Neuronal stem cell (in vitro differentiated cells): ENCODE measurements at regions not wholly inside any gene's neighbourhood (a gene's known extent, or its start where the extent isn't known, plus 50 kb on each side); places are given as distances from the start of the nearest gene placed in this dataset.

Experiments used
- DNase-seq: peaks from one replicate; pipeline ENCODE4 v3.0.0-alpha.2; 2013; ENCODE audit warnings: low spot score
- H2AFZ ChIP-seq: one replicate; pipeline ENCODE4 v1.6.1; 2013; ENCODE audit warnings: mild to moderate bottlenecking, low read length, inconsistent platforms
- H2AK5ac ChIP-seq: 2 replicates; pipeline ENCODE4 v1.6.1; 2013; ENCODE audit warnings: low read depth, mild to moderate bottlenecking, inconsistent platforms, low read length, moderate library complexity, mixed read lengths
- H2BK120ac ChIP-seq: 2 replicates; pipeline ENCODE4 v1.6.1; 2013; ENCODE audit warnings: low read depth, mild to moderate bottlenecking, inconsistent platforms, low read length, moderate library complexity, mixed read lengths
- H2BK12ac ChIP-seq: one replicate; pipeline ENCODE4 v1.6.1; 2013; ENCODE audit warnings: low read length, inconsistent platforms
- H2BK15ac ChIP-seq: 2 replicates; pipeline ENCODE4 v1.6.1; 2013; ENCODE audit warnings: mild to moderate bottlenecking, low read length, inconsistent platforms, mixed read lengths
- H2BK5ac ChIP-seq: one replicate; pipeline ENCODE4 v1.6.1; 2013; ENCODE audit warnings: inconsistent platforms, mild to moderate bottlenecking, low read length, moderate library complexity
- H3K14ac ChIP-seq: one replicate; pipeline ENCODE4 v1.6.1; 2013; ENCODE audit warnings: low read length, inconsistent platforms
- H3K18ac ChIP-seq: 2 replicates; pipeline ENCODE4 v1.6.1; 2013; ENCODE audit warnings: low read length, inconsistent platforms
- H3K23ac ChIP-seq: 2 replicates; pipeline ENCODE4 v1.6.1; 2013; ENCODE audit warnings: low read depth, mild to moderate bottlenecking, mixed read lengths, low read length, inconsistent platforms; ENCODE audit not compliant: poor library complexity
- H3K27ac ChIP-seq: replicated peaks from 3 replicates; pipeline ENCODE4 v1.5.1; 2013; ENCODE audit warnings: low read length, inconsistent platforms
- H3K27me3 ChIP-seq, 3 experiments: 2 replicates each; pipeline ENCODE4 v1.6.1; 2013; ENCODE audit warnings: low read length in 3 of 3, mild to moderate bottlenecking in 2 of 3, inconsistent platforms in 1 of 3, low read depth in 1 of 3, mixed read lengths in 1 of 3, moderate library complexity in 1 of 3; ENCODE audit not compliant: control insufficient read depth in 3 of 3, insufficient read depth in 3 of 3
- H3K36me3 ChIP-seq, 2 donors: replicated peaks in 1 of 2; 2 replicates each; pipeline ENCODE4 v1.6.1; 2013; ENCODE audit warnings: low read length in 2 of 2; ENCODE audit not compliant: control insufficient read depth in 2 of 2, insufficient read depth in 2 of 2
- H3K4ac ChIP-seq: 2 replicates; pipeline ENCODE4 v1.6.1; 2013; ENCODE audit warnings: inconsistent platforms, mild to moderate bottlenecking, low read length, moderate library complexity
- H3K4me1 ChIP-seq, 2 donors: 1 replicate in 1 of 2; 2 replicates in 1 of 2; pipeline ENCODE4 v1.6.1; 2013; ENCODE audit warnings: low read length in 2 of 2, low read depth in 1 of 2; ENCODE audit not compliant: control insufficient read depth in 2 of 2, insufficient read depth in 1 of 2
- H3K4me2 ChIP-seq: one replicate; pipeline ENCODE4 v1.6.1; 2013; ENCODE audit warnings: mild to moderate bottlenecking, low read length, inconsistent platforms; ENCODE audit not compliant: insufficient read depth, poor library complexity, severe bottlenecking
- H3K4me3 ChIP-seq, 2 donors: 2 replicates each; pipeline ENCODE4 v1.5.1; 2013; ENCODE audit warnings: low read length in 2 of 2, mild to moderate bottlenecking in 2 of 2, inconsistent platforms in 1 of 2, moderate library complexity in 1 of 2
- H3K79me1 ChIP-seq: one replicate; pipeline ENCODE4 v1.6.1; 2013; ENCODE audit warnings: low read depth, mild to moderate bottlenecking, inconsistent platforms, low read length, moderate library complexity
- H3K9ac ChIP-seq: one replicate; pipeline ENCODE4 v1.6.1; 2013; ENCODE audit warnings: mild to moderate bottlenecking, low read depth, low read length, inconsistent platforms; ENCODE audit not compliant: poor library complexity
- H3K9me3 ChIP-seq, 2 donors: replicated peaks in 1 of 2; 2 replicates each; pipeline versions ENCODE3 to v1.6.1; 2013; ENCODE audit warnings: low read length in 2 of 2, mild to moderate bottlenecking in 2 of 2, inconsistent platforms in 1 of 2, low read depth in 1 of 2, mixed read lengths in 1 of 2, moderate library complexity in 1 of 2; ENCODE audit not compliant: control insufficient read depth in 2 of 2, insufficient read depth in 1 of 2
- H4K8ac ChIP-seq: one replicate; pipeline ENCODE4 v1.6.1; 2013; ENCODE audit warnings: low read depth, mild to moderate bottlenecking, inconsistent platforms, low read length, moderate library complexity
- H4K91ac ChIP-seq: one replicate; pipeline ENCODE4 v1.6.1; 2013; ENCODE audit warnings: low read length, low read depth, mild to moderate bottlenecking, inconsistent platforms; ENCODE audit not compliant: poor library complexity
- WGBS, 2 donors: extraction: QIAGEN DNeasy Blood & Tissue Kit; methylation state at CpG; one replicate each; pipeline ENCODE4 v1.1.7; 2013; ENCODE audit warnings: missing lambda C conversion rate in 2 of 2, mixed read lengths in 1 of 2; ENCODE audit not compliant: insufficient read length in 2 of 2, insufficient replicate concordance in 1 of 2; ENCODE audit errors: extremely low coverage in 2 of 2; 5-methylcytosine and 5-hydroxymethylcytosine counted together

GRCh38 chr13:106818971-106819370 is 251.0 kb upstream of the ARGLU1 start:
- no peak overlapping the region for H2AK5ac ChIP-seq
- no peak overlapping the region for H3K4me2 ChIP-seq
- H3K4me3 ChIP-seq: no peak overlapping the region
- H2BK12ac ChIP-seq: no peak overlapping the region
- no peak overlapping the region for H3K27ac ChIP-seq
- no peak overlapping the region for H2BK120ac ChIP-seq
- no peaks in the 10 kb centered on the region for H3K79me1 ChIP-seq
- H3K14ac ChIP-seq: no peak overlapping the region
- H2BK15ac ChIP-seq: no peak overlapping the region
- H4K91ac ChIP-seq: no peak overlapping the region
- WGBS, 2 donors: no CpG with 5 or more reads among the region's 3 CpGs
- H4K8ac ChIP-seq: no peak overlapping the region
- H3K4me1 ChIP-seq: peaks cover 6 to 8% of the 10 kb centered on the region in 2 donors
- H3K4ac ChIP-seq: no peak overlapping the region
- H2BK5ac ChIP-seq: no peak overlapping the region
- H3K36me3 ChIP-seq: no peaks in the 10 kb centered on the region
- no peaks in the 10 kb centered on the region for H3K9me3 ChIP-seq
- H3K9ac ChIP-seq: no peak overlapping the region
- DNase-seq: no peak
- no peak overlapping the region for H3K23ac ChIP-seq
- no peak overlapping the region for H3K18ac ChIP-seq
- no peak overlapping the region for H2AFZ ChIP-seq
- no peaks in the 10 kb centered on the region for H3K27me3 ChIP-seq

DNA sequence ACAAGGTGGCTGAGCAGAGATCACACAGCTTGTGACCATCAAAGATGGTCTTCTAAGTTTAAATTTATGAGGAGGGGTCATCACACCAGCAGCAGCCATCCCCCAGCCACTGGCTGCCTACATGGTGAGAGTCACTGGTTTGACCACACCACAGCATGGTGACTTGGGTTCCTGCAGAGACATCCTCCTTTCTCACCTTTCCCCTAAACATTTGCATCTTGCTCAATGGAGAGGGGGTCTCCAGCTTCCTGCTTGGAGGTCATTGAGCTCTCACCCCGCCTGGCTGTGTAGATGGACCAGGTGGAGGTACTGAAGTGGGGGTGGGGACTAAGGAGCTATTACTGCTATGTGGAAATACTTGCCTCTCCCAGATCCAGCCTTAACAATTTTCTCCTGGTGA is 247.6 kb upstream of the ARGLU1 start:
- Histone ChIP-seq H2BK12ac (peak overlapping the region; percentile 90), H3K4ac (no peak overlapping the region), H4K91ac (no peak overlapping the region), H2BK120ac (no peak overlapping the region), H3K23ac (no peak overlapping the region), H3K14ac (no peak overlapping the region), H3K9me3 (no peaks in the 10 kb centered on the region), H3K18ac (peak overlapping the region; percentile 89), H3K9ac (no peak overlapping the region), H2BK15ac (no peak overlapping the region), H3K27me3 (no peaks in the 10 kb centered on the region), H3K27ac (no peak overlapping the region), H3K4me3 (no peak overlapping the region), H3K4me1 (peaks cover 3 to 8% of the 10 kb centered on the region in 2 donors), H3K36me3 (no peaks in the 10 kb centered on the region), H2AK5ac (no peak overlapping the region), H3K4me2 (no peak overlapping the region), H2BK5ac (no peak overlapping the region), H4K8ac (no peak overlapping the region), H2AFZ (peak overlapping the region; percentile 50), H3K79me1 (no peaks in the 10 kb centered on the region)
- no CpG with 5 or more reads among the region's 1 CpG for WGBS, 2 donors
- no peak for DNase-seq

DNA sequence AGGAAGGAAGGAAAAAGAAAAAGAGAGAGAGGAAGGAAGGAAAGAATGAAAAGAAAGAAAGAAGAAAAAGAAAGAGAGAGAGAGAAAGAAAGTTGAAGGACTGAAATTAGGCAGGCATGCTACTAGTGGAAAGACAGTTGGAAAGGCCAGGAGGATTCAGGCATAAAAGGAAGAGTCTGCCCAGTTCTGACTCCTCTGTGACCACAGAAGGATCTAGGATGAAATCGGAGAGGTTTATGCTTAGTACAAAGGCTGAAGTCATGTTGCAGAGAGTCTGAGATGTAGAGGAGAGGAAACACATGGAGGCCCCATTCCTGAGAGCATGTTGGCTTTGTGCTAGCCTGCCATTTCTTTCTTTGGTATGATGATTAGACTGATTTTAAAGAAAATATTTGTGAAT is 246.5 kb upstream of the ARGLU1 start:
- Histone ChIP-seq H2BK15ac (no peak overlapping the region), H4K91ac (no peak overlapping the region), H2BK120ac (no peak overlapping the region), H3K27me3 (no peaks in the 10 kb centered on the region), H3K36me3 (no peaks in the 10 kb centered on the region), H3K9ac (no peak overlapping the region), H2AFZ (peak overlapping the region; percentile 77), H2BK12ac (no peak overlapping the region), H3K4ac (no peak overlapping the region), H3K27ac (no peak overlapping the region), H3K79me1 (no peaks in the 10 kb centered on the region), H3K23ac (no peak overlapping the region), H4K8ac (no peak overlapping the region), H3K4me1 (peaks cover 5 to 8% of the 10 kb centered on the region in 2 donors), H2BK5ac (no peak overlapping the region), H3K9me3 (no peaks in the 10 kb centered on the region), H3K4me3 (no peak overlapping the region), H3K14ac (no peak overlapping the region), H3K18ac (no peak overlapping the region), H3K4me2 (no peak overlapping the region), H2AK5ac (no peak overlapping the region)
- DNase-seq: no peak
- WGBS, 2 donors: no CpG with 5 or more reads among the region's 1 CpG

- H3K27ac ChIP-seq: no peak overlapping the region
- no peak overlapping the region for H2BK12ac ChIP-seq
- H3K9ac ChIP-seq: no peak overlapping the region
- H3K79me1 ChIP-seq: no peaks in the 10 kb centered on the region
- no peak overlapping the region for H3K18ac ChIP-seq
- no peaks in the 10 kb centered on the region for H3K36me3 ChIP-seq
- no peak overlapping the region for H2AK5ac ChIP-seq
- H3K23ac ChIP-seq: no peak overlapping the region
- no peak overlapping the region for H3K4me2 ChIP-seq
- H3K27me3 ChIP-seq: no peaks in the 10 kb centered on the region
- H2BK120ac ChIP-seq: no peak overlapping the region
- no peak overlapping the region for H4K8ac ChIP-seq
- no peaks in the 10 kb centered on the region for H3K9me3 ChIP-seq
- H2BK5ac ChIP-seq: no peak overlapping the region
- H3K4me3 ChIP-seq: no peak overlapping the region
- no CpG with 5 or more reads among the region's 3 CpGs for WGBS, 2 donors
- H2BK15ac ChIP-seq: no peak overlapping the region
- no peak overlapping the region for H4K91ac ChIP-seq
- H3K4ac ChIP-seq: no peak overlapping the region
- no peak overlapping the region for H3K14ac ChIP-seq
- DNase-seq: no peak
- H2AFZ ChIP-seq: no peak overlapping the region
- peaks cover 4 to 7% of the 10 kb centered on the region in 2 donors for H3K4me1 ChIP-seq
Measured at GRCh38 chr13:106810069-106810468, 242.1 kb upstream of the ARGLU1 start.
